ENCODE measurements at regions not wholly inside any gene's neighbourhood (a gene's known extent, or its start where the extent isn't known, plus 50 kb on each side); places are given as distances from the start of the nearest gene placed in this dataset.

GRCh38 chr19:27777242-27777641, 1435.7 kb downstream of the UQCRFS1 start:
- Histone ChIP-seq H3K4me3 (no peak overlapping the region), H3K9me3 (peaks cover 2 to 54% (median 43%) of the 10 kb centered on the region in 8 donors), H3K27ac (no peak overlapping the region), H3K27me3 (replicated peaks in 1 of 7) (no peaks in the 10 kb centered on the region), H3K4me1 (peaks cover 0 to 11% (median 0%) of the 10 kb centered on the region in 6 donors), H3K36me3 (peaks cover 0 to 55% (median 3%) of the 10 kb centered on the region in 6 donors)
- DNase-seq, result no peak
- TF ChIP-seq POLR2A (IDR thresholded peaks at IDR 0.05), result no peak
- WGBS, 5 donors, result 94 to 99% (median 95%) methylated on average over 7 of the region's 7 CpGs
- intact Hi-C loops (cut with DNase I; ENCODE audit: low total_unique reads), result no loop called here

DNA sequence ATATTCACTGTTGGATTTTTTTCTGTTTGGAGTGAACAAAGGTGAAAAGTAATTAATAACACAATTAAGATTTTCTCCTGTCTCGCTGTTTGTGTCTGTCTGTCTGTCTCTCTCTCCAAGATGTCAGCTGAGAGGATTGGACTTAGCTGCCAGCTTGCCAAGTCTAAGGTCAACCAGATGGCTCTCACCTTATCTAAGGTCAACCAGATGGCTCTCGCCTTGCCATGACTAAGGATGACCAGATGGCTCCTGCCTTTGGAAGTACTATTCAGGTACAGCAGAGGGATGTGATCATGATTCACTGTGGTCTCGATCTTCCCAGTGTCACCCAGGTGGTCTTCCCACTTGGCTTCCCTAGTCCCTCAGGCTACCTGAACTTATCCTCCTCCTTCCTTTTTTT, 1436.4 kb downstream of the UQCRFS1 start:
- TF ChIP-seq, protein P1, sequence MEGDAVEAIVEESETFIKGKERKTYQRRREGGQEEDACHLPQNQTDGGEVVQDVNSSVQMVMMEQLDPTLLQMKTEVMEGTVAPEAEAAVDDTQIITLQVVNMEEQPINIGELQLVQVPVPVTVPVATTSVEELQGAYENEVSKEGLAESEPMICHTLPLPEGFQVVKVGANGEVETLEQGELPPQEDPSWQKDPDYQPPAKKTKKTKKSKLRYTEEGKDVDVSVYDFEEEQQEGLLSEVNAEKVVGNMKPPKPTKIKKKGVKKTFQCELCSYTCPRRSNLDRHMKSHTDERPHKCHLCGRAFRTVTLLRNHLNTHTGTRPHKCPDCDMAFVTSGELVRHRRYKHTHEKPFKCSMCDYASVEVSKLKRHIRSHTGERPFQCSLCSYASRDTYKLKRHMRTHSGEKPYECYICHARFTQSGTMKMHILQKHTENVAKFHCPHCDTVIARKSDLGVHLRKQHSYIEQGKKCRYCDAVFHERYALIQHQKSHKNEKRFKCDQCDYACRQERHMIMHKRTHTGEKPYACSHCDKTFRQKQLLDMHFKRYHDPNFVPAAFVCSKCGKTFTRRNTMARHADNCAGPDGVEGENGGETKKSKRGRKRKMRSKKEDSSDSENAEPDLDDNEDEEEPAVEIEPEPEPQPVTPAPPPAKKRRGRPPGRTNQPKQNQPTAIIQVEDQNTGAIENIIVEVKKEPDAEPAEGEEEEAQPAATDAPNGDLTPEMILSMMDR (IDR thresholded peaks at IDR 0.05 in 8 of 11, conservative IDR thresholded peaks at IDR 0.05 in 3 of 11), result no peak
- TF ChIP-seq POLR2A (IDR thresholded peaks at IDR 0.05) (no peak), POLR2AphosphoS5 (IDR thresholded peaks at IDR 0.05) (no peak)
- Histone ChIP-seq H3K4me1 (peaks cover 0 to 11% (median 0%) of the 10 kb centered on the region in 6 donors), H3K36me3 (peaks cover 0 to 57% (median 3%) of the 10 kb centered on the region in 6 donors), H3K9me3 (peaks cover 2 to 61% (median 51%) of the 10 kb centered on the region in 8 donors), H3K27me3 (replicated peaks in 1 of 7) (no peaks in the 10 kb centered on the region), H3K27ac (no peak overlapping the region), H3K4me3 (no peak overlapping the region)
- intact Hi-C loops (cut with DNase I; ENCODE audit: low total_unique reads), result no loop called here
- WGBS, 5 donors, result 93 to 98% (median 96%) methylated on average over 3 of the region's 3 CpGs
- no peak for DNase-seq

GRCh38 chr19:27776020-27776419, 1436.9 kb downstream of the UQCRFS1 start:
- intact Hi-C loops (cut with DNase I; ENCODE audit: low total_unique reads), result no loop called here
- H3K27ac ChIP-seq, result no peak overlapping the region
- H3K27me3 ChIP-seq (replicated peaks in 1 of 7), result no peaks in the 10 kb centered on the region
- H3K4me1 ChIP-seq, result peaks cover 0 to 11% (median 0%) of the 10 kb centered on the region in 6 donors
- WGBS, 5 donors, result 82 to 93% (median 90%) methylated on average over 8 of the region's 8 CpGs
- TF ChIP-seq POLR2AphosphoS5 (IDR thresholded peaks at IDR 0.05) (no peak), POLR2A (IDR thresholded peaks at IDR 0.05) (no peak)
- TF ChIP-seq, protein P1 (IDR thresholded peaks at IDR 0.05 in 8 of 11, conservative IDR thresholded peaks at IDR 0.05 in 3 of 11), result peak in 2 of 11 experiments; percentile 12 to 23
- peaks cover 0 to 57% (median 3%) of the 10 kb centered on the region in 6 donors for H3K36me3 ChIP-seq
- peaks cover 2 to 66% (median 56%) of the 10 kb centered on the region in 8 donors for H3K9me3 ChIP-seq
- DNase-seq, result no peak
- H3K4me3 ChIP-seq, result no peak overlapping the region

GRCh38 chr19:27775395-27775794, 1437.6 kb downstream of the UQCRFS1 start:
- H3K9me3 ChIP-seq, result peaks cover 2 to 72% (median 62%) of the 10 kb centered on the region in 8 donors
- WGBS, 5 donors, result 91 to 98% (median 92%) methylated on average over 6 of the region's 6 CpGs

More at GRCh38 chr19:27775395-27775794, 1437.6 kb downstream of the UQCRFS1 start:
- DNase-seq, result no peak
- intact Hi-C loops (cut with DNase I; ENCODE audit: low total_unique reads), result no loop called here
- H3K27ac ChIP-seq, result no peak overlapping the region
- H3K4me3 ChIP-seq, result no peak overlapping the region
- no peak for TF ChIP-seq POLR2A (IDR thresholded peaks at IDR 0.05)
- TF ChIP-seq POLR2AphosphoS5 (IDR thresholded peaks at IDR 0.05), result no peak
- TF ChIP-seq, protein P1 (IDR thresholded peaks at IDR 0.05 in 8 of 11, conservative IDR thresholded peaks at IDR 0.05 in 3 of 11), result no peak
- H3K36me3 ChIP-seq, result peaks cover 0 to 57% (median 3%) of the 10 kb centered on the region in 6 donors
- peaks cover 0 to 8% (median 0%) of the 10 kb centered on the region in 6 donors for H3K4me1 ChIP-seq
- H3K27me3 ChIP-seq (replicated peaks in 1 of 7), result no peaks in the 10 kb centered on the region

Data from spleen (tissue), 11 donors.